ENCODE measurements at regions not wholly inside any gene's neighbourhood (a gene's known extent, or its start where the extent isn't known, plus 50 kb on each side); places are given as distances from the start of the nearest gene placed in this dataset.
A peak's percentile ranks its signal among the peaks of the same experiment; 100 is the strongest.

DNA sequence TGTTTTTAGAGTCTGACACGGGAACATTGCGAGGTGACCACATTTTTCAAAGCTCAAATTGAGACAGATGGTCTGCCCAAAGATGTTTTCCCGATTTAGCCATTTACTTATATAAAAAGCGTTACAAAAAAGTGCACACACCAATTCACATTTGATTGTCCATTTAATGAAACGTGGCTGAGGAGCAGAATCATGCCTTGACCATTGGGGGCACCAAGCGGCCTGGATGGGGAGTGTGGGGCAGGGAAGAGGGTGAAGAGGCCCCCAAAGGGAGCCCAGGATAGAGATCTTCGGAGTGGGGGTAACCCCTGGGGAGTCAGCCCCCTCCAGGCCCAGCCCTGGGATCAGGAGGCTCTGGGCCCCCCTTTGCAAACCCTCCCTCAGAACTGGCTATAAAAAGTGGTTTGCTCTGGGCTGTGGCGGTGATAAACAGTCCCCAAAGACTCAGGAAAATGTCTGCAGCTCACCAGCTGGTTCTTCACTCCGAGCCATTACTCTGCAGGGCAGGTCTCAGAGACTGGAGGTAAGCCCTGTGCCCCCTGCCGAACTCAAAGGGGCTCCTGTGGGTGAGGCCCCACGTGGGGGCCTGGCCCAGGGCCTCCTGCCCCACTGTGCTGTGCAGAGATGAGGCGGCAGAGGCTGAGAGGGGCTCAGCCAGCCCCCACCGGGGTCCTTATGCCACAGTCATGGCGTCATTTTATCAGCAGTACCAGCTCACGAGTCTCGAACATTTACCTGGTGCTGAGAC lies 105.9 kb upstream of the SEC14L1 start:
- H3K4me3 ChIP-seq, result no peak overlapping the region
- ATAC-seq (peak in 1 of 2 experiments; percentile 46; a peak in 2 of 6 replicates), DNase-seq (ENCODE audit: low read depth in 1 of 2, low spot score in 1 of 2) (no peak), FAIRE-seq (no peak)
- WGBS (ENCODE audit: missing lambda C conversion rate), result 51% methylated on average over 16 of the region's 16 CpGs
- no peak for TF ChIP-seq ZC3H11A (IDR thresholded peaks at IDR 0.05)
- no peak; a peak in 1 of 5 replicates for TF ChIP-seq RAD21 (conservative IDR thresholded peaks at IDR 0.05 in 1 of 2, IDR thresholded peaks at IDR 0.05 in 1 of 2)
- no peak for TF ChIP-seq FOSB (CRISPR knock-in tag; IDR thresholded peaks at IDR 0.05)
- TF ChIP-seq ZFP36 (IDR thresholded peaks at IDR 0.05; ENCODE audit: borderline replicate concordance, partially characterized antibody), result no peak
- TF ChIP-seq CEBPB (IDR thresholded peaks at IDR 0.05), result no peak
- TF ChIP-seq CHD4 (IDR thresholded peaks at IDR 0.05; ENCODE audit: borderline replicate concordance), result no peak
- no peak for TF ChIP-seq ESRRA (IDR thresholded peaks at IDR 0.05; ENCODE audit: borderline replicate concordance, low read length)
- no peak for TF ChIP-seq MAFK (IDR thresholded peaks at IDR 0.05; ENCODE audit: partially characterized antibody)
- TF ChIP-seq NR3C1 (IDR thresholded peaks at IDR 0.05), result no peak
- H3K9me3 ChIP-seq, result peaks cover 9% of the 10 kb centered on the region
- no peaks in the 10 kb centered on the region for H3K4me1 ChIP-seq
- peak overlapping the region in 1 of 2 experiments; percentile 44; a peak in 3 of 6 replicates for H3K27ac ChIP-seq
- ChIA-PET POLR2A (no interaction called here), CTCF (interaction anchor here (0.5 to 9.7 kb wide), 6 partner anchors 9 to 166 kb away, joined by 3 to 82 read pairs (median 6); partner anchors contain the start of gene MGAT5B)
- H3K4me2 ChIP-seq, result no peak overlapping the region

DNA sequence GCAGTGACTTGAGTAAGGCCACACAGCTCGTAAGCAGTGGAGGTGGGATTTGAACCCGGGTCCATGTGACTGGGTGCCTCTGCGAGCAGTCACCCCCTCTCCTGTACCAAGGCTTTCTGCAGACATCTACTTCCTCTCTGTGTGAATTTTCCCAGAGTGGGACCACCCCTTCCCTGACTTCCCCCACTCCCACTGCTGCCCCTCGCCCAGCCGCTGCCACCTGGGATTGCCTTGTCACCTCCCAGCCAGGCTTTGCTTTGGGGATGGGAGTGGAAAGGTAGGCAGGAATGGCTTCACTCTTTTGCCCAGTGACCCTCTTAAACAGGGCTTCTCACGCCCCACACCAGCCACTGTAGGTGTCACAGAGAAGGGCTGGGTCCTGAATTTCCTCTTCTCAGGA lies 105.2 kb upstream of the SEC14L1 start:
- WGBS (ENCODE audit: missing lambda C conversion rate), result 86% methylated on average over 6 of the region's 6 CpGs
- FAIRE-seq (no peak), ATAC-seq (no peak), DNase-seq (ENCODE audit: low read depth in 1 of 2, low spot score in 1 of 2) (no peak)
- Histone ChIP-seq H3K4me1 (no peaks in the 10 kb centered on the region), H3K4me2 (no peak overlapping the region), H3K4me3 (no peak overlapping the region), H3K27ac (0 out of 6 replicates have a peak overlapping the region, but pooled peaks of 1 of the 2 experiments have one; percentile 25), H3K9me3 (peaks cover 9% of the 10 kb centered on the region)
- CTCF ChIA-PET, result interaction anchor here (1.1 to 9.7 kb wide), 6 partner anchors 10 to 167 kb away, joined by 3 to 82 read pairs (median 4); partner anchors contain the start of gene MGAT5B
- TF ChIP-seq RCOR1 (IDR thresholded peaks at IDR 0.05; ENCODE audit: low read depth, low read length), result no peak
- no peak for TF ChIP-seq FOSB (CRISPR knock-in tag; IDR thresholded peaks at IDR 0.05)
- no peak for TF ChIP-seq RAD21 (conservative IDR thresholded peaks at IDR 0.05 in 1 of 2, IDR thresholded peaks at IDR 0.05 in 1 of 2)
- no peak for TF ChIP-seq CHD2 (IDR thresholded peaks at IDR 0.05; ENCODE audit: low read length, partially characterized antibody)
- POLR2A ChIA-PET, result no interaction called here

DNA sequence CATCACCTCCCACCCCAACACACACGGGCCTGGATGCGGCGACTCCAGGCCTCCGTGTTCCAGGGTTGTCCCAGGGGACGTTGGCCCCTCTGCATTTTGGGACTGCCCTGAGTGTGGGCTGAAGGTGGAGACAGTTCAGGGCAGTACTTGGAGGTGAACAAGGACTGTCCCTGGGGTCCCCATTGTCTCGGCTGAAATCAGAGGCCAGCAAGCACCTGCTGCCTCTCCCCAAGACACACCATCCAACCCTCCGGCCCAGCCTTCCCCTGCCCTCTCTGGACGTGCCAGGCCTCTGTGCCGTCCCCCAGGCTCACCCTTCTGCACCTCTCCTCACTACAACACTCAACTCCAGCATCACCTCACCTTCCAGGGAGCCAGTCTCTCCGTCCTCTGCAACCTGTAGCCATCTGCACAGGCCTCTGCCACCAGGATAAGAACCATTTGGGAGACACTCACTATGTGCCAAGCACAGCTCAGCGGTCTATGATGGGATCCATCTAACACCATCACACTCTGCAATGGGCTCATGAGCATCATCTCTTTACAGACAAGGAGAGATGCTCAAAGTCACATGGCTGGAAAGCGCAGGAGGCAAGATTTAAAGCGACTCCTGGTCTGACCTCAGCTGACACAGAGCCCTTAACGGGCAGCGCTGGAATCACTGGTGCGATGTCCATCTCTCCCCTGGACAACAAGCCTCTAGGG lies 104.5 kb upstream of the SEC14L1 start:
- Histone ChIP-seq H3K9me3 (peaks cover 9% of the 10 kb centered on the region), H3K4me1 (no peaks in the 10 kb centered on the region), H3K27ac (0 out of 6 replicates have a peak overlapping the region, but pooled peaks of 1 of the 2 experiments have one; percentile 25), H3K4me2 (no peak overlapping the region), H3K4me3 (no peak overlapping the region)
- ATAC-seq (peak in 1 of 2 experiments; percentile 16; a peak in 3 of 6 replicates), FAIRE-seq (no peak), DNase-seq (ENCODE audit: low read depth in 1 of 2, low spot score in 1 of 2) (no peak)
- ChIA-PET CTCF (interaction anchor here (1.1 to 9.7 kb wide), 8 partner anchors 9 to 168 kb away, joined by 3 to 82 read pairs (median 4); partner anchors contain the start of gene MGAT5B), POLR2A (no interaction called here)
- 75% methylated on average over 16 of the region's 16 CpGs for WGBS (ENCODE audit: missing lambda C conversion rate)
- TF ChIP-seq, protein P1, sequence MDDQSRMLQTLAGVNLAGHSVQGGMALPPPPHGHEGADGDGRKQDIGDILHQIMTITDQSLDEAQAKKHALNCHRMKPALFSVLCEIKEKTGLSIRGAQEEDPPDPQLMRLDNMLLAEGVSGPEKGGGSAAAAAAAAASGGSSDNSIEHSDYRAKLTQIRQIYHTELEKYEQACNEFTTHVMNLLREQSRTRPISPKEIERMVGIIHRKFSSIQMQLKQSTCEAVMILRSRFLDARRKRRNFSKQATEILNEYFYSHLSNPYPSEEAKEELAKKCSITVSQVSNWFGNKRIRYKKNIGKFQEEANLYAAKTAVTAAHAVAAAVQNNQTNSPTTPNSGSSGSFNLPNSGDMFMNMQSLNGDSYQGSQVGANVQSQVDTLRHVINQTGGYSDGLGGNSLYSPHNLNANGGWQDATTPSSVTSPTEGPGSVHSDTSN (IDR thresholded peaks at IDR 0.05), result no peak
- TF ChIP-seq FOSL2 (IDR thresholded peaks at IDR 0.05) (no peak), FOSL2 (CRISPR knock-in tag; IDR thresholded peaks at IDR 0.05) (no peak), ZFP36 (IDR thresholded peaks at IDR 0.05; ENCODE audit: borderline replicate concordance, partially characterized antibody) (no peak), EHF (CRISPR knock-in tag; IDR thresholded peaks at IDR 0.05) (no peak), ZNF302 (CRISPR knock-in tag; IDR thresholded peaks at IDR 0.05) (no peak), FOSB (CRISPR knock-in tag; IDR thresholded peaks at IDR 0.05) (no peak), POLR2AphosphoS2 (conservative IDR thresholded peaks at IDR 0.05; ENCODE audit: low read length) (no peak), TP53 (CRISPR knock-in tag; IDR thresholded peaks at IDR 0.05) (no peak), CBX8 (IDR thresholded peaks at IDR 0.05) (no peak)
- TF ChIP-seq, protein P2, sequence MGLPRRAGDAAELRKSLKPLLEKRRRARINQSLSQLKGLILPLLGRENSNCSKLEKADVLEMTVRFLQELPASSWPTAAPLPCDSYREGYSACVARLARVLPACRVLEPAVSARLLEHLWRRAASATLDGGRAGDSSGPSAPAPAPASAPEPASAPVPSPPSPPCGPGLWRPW (IDR thresholded peaks at IDR 0.05), result no peak
- TF ChIP-seq, protein P3, sequence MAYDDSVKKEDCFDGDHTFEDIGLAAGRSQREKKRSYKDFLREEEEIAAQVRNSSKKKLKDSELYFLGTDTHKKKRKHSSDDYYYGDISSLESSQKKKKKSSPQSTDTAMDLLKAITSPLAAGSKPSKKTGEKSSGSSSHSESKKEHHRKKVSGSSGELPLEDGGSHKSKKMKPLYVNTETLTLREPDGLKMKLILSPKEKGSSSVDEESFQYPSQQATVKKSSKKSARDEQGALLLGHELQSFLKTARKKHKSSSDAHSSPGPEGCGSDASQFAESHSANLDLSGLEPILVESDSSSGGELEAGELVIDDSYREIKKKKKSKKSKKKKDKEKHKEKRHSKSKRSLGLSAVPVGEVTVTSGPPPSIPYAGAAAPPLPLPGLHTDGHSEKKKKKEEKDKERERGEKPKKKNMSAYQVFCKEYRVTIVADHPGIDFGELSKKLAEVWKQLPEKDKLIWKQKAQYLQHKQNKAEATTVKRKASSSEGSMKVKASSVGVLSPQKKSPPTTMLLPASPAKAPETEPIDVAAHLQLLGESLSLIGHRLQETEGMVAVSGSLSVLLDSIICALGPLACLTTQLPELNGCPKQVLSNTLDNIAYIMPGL (CRISPR knock-in tag; IDR thresholded peaks at IDR 0.05; ENCODE audit: borderline replicate concordance), result no peak
- TF ChIP-seq, protein P4, sequence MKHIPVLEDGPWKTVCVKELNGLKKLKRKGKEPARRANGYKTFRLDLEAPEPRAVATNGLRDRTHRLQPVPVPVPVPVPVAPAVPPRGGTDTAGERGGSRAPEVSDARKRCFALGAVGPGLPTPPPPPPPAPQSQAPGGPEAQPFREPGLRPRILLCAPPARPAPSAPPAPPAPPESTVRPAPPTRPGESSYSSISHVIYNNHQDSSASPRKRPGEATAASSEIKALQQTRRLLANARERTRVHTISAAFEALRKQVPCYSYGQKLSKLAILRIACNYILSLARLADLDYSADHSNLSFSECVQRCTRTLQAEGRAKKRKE (CRISPR knock-in tag; IDR thresholded peaks at IDR 0.05; ENCODE audit: low read depth), result no peak

Measured in A549 (cell line).